HG02759 (cell line): ENCODE measurements at regions not wholly inside any gene's neighbourhood (a gene's known extent, or its start where the extent isn't known, plus 50 kb on each side); places are given as distances from the start of the nearest gene placed in this dataset.

Experiments
- ATAC-seq: cut with Tn5 transposase; IDR thresholded peaks from one replicate; pipeline ENCODE4 v1.9.1; 2021; ENCODE audit warnings: mild to moderate bottlenecking, moderate library complexity; ENCODE audit not compliant: unreplicated experiment

DNA sequence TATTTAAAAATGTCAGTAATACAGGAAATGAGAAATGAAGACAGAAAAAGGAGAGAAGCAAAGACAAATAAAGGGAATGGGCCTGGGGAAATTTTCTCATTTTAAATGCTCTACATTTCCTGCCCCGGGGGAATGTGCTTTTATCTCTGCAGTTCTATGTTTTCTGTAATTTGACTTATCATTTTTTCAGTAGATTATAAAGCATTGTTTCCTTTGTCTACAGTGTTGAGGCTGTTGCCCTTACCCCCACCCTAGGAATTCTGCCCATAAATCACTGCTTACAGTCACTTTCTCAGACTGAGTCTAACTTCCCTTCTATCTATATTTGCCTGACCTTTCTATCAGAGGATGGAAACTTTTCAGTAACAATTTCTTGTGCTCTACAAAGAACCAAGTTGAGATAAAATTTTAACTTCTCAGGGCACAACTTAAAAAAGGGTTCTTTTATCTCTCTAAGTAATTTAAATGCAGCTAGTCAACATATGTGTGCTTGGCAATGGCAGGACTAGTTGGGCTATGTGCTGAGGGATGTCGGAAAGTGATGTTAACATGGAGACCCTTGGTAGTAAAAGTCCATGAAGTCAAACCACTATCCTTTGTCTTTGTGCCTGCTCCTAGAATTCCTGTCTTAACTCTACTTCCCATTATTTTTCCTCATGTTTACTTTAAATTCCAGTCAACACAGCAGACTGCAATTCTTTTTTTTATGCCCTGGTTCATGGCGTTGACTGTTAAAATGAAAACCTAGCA, 146.5 kb upstream of the MMADHC start:
- ATAC-seq, result no peak

DNA sequence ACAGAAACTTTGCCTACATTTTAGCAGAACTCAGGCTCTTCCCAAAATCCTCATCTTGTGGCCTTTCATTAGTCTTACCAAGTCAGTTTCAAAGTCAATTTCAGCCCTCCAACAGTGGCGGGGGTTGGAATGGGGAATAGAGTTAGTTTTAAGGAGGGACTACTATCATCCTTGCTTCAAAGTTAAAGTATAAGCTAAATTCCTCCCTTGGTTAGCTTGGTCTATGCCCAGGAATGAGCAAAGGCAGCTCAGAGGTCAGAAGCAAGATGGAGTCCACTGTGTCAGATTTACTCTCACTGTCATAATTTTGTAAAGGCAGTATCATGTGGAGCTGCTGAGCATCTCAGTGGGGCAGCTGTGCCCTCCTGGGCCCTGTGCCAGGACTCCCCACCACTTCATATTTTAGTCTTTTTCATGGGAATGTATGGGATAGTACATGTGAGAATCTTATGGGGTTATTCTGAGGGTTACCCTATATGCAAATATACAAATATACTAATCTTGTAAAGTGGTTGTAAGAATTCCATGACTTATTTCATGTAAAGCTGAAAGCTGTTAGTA, 145.2 kb upstream of the MMADHC start:
- ATAC-seq, result no peak

DNA sequence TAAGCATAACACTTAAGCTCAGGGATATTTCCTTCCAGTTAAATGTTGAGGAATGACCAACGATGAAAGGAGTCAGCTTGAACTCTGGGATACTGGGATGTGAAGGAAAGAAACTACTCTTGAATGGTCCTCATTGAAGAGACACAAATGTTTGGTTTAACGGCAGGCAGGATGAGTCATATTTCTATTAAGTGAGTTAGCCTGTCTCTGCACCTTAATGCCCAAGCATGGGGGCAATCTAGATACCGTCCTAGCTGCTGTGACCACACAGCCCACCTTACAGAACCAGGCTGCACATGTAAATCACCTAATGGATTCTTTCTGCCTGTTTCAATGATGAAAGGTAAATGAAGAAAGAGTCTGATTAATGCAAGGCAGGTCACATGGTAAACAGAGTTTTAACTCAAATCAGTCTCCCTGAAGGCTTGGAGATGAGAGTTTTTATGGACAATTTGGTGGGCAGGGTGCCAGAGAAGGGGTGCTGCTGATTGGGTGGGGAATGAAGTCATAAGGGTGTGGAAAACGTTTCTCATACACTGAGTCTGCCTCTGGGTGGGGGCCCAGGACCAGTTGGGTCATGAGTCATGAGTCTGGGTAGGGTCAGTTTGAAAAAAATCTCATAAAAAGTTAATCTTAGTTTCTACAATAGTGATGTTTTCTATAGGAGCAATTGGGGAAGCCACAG, 144.6 kb upstream of the MMADHC start:
- ATAC-seq, result no peak

DNA sequence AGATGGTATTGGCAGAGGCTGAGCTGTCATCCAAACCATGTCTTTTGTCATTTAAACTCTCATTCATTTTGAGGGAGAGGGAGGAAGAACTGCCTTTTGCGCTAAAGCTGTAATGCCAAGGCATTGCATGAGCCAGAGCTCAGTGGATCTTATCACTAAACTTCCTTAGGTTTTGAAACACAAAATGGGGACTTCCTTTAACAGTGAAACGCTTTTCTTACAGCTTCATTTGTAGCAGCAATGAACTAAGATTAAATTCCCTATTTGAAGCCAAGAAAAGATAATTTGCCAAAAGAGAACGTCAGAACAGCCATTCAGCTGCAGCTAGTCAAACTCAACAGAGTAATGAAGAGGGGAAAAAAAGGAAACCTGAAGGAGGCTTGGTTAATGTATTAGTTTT, 143.5 kb upstream of the MMADHC start:
- no peak for ATAC-seq

DNA sequence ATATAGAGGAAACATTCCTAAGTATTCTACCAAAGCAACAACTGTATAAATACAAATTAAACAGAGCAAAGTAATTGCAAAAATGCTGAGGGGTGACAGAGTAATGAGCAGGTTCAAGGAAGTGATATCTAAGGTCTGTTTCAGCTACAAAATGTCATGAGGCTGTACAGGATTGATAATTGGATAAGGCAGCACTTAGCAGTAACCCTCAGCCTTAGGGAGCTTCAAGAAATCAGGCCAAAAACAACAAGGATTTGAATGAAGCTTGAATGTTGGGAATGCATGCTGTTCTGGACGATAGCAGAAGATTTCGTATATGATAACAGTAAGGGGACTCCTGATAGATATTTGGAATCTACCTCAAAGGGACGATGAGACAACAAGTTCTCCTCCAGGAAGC, 142.0 kb upstream of the MMADHC start:
- ATAC-seq, result no peak

DNA sequence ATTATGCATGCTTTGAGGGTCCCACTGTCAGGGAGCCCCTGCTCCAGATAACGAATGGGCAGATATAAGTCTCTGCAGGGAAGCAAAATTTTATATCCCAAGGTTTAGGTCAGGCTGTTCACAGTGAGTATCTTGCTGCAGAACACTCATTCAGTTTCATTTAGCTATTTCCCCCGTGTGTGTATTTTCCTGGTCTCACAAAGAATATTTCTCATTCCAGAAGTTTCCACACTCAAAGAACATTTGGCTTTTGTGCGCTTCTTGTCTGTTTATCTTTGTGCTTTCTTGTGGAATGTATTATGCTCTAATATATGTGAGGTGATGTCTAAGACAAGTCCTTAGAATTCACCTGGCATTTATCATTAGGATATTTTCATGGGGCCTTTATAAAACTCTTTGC, 140.4 kb upstream of the MMADHC start:
- no peak for ATAC-seq

DNA sequence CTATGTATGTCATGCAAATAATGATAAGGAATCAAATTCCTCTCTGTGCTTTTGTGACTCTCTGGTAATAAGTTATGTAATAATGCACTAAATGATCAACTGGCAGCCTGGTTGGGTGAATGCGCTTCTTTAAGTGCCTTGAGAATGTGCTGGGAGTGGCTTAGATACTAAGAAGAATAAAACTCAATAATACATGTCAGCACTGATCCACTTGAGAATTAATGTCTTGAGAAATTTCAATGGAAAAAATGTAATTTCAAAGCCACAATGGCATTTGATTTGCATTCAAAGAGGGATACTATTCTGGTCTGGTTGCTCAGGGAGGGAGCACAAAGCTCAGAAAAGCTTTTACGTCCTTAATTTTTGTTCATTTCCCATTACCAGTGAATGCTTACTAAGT, 137.7 kb upstream of the MMADHC start:
- ATAC-seq, result no peak

DNA sequence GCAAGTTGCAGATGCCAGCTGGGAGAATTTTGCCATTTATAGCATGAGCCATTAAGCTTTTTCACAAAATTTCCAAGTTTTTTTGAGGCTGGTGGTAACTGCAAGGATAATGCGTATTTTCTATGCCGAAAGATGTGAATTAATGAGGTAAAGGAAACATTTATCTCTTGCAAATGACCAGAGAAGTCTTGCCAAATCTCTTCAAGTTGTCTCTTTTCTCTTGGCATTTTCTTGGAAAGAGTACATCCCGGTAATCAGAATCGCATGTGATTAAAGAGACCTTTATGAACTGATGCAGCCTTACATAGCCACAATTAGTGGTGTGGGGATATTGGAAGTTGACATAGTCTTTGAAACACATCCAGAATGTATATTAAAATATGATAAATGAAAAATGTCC, 136.5 kb upstream of the MMADHC start:
- no peak for ATAC-seq

DNA sequence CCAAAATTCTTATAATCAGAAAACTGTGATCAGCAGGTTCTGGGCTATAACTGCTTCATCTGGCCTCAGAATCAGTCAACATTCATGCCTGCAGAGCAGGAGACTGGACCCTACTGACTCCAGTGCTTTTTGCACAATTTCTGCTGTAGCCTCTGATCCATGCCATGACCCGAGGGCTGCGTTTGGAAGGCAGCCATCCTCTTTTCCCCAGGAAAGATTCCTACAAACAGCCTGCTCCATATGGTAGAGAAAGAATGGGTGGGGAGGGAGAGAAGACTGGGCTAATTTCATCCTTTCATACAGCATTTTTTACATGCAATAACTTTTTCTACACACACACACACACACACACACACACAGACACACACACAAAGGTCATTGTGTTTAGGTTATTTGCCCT, 133.0 kb upstream of the MMADHC start:
- no peak for ATAC-seq

DNA sequence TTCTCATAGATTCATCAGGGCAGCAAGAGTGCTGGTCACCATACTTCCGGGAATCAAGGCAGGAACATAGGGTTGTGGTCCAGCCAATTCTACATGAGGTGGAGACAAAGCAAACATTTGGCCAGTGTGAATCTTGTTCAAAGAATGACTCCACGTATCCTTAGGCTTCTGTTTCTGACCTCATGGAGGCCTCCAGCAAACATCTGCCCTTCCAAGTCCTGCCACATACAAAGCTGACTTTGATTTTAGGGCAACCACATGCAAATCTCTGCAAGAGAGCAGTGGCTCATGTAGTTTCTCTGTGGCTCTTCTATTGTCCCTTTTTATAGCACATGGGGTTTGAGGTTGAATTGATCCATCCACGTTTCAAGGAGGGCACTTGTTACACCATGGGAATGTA, 132.1 kb upstream of the MMADHC start:
- ATAC-seq, result no peak

DNA sequence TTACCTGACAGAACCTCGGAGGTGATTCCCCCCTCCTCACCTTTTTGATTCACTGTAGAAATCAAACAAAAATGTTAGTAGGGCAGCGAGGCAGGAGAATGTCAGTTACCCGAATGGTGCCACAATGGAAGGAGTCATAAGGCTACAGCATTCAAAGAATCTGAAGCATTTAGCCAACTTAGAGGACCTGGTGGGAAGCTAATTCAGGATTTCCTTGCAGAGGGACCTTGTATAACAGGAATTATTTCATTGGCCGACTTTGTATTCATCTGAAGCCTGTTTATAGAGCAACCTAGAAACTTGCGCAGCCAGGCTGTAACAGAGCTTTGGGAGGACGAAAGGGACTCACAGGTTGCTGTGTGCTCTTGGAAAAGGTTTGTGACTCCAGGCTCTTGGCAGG, 129.1 kb upstream of the MMADHC start:
- no peak for ATAC-seq

DNA sequence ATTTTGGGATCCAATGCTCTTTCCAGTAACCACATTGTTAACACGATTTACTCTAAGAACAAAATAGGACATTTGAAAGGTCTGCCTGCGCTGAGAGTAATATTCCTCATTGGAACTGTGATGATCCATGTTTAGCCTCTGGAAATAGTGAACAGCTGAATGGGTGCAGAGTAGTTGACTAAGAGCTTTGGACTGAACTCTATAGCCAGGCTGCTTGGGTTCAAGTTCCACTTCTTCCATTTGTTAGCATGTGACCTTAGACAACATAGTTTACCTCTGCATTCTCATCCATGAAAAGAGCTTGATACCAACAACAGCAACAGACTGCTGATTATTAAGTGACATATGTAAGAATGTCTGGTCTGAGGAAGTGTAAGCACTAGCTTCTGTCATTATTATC, 128.3 kb upstream of the MMADHC start:
- no peak for ATAC-seq

DNA sequence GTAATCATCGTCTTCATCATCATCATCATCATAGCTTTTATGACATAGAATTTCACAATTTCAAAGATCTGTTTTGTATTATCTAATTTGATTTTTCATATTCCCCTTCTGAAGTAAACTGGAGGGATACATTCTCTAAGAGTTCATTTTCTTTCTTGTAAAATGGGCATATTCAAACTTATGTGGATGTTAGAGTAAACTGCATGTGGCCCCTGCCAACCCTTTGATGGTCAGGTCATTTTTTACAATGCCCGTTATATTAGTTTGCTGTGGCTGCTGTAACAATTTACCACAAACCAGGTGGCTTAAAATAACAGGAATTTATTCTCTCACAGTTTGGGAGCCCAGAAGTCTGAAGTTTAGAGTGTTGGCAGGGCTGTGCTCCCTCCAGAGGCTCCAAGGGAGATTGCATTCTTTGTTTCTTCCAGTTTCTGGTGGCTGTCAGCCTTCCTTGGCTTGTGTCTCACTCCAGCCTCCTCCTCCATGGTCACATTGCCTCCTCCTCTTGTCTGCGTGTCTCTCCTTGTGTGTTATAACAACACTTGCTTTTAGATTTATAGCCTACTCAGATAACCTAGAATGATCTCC, 127.5 kb upstream of the MMADHC start:
- peak; percentile 62 for ATAC-seq

DNA sequence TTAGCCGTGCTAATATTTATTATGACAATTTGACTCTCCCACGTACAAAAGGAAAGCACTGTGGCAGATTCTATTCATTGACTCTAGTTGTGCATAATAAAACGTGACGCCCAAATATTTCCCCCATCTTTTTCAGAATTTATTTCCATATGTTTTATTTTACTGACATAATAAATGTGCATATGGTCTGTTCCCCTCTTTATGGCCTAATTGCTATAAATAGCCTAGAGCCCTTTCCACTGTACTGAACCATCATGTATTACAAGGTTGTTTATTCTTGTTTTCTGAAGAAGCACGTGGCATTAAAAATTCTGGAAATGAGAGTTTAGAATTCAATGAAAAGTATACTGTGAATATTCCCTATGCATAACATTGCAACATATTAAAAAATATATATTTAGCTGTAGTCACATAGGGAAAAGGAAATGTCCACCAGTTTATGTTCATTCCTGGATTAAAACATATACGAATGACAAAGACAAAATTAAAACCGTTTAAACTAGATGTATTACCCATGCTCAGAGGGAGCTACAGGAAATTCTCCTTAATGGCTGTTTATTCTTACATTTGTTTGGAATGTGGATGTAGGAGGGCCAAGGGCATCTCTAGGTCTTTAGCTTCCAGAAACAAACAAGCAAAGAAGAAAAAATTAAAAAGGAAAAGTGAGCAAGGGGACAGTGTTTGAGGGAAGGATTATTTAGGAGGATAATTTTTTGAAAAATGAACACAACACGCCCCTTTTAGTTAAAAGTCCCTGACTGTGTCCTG, 122.1 kb upstream of the MMADHC start:
- no peak for ATAC-seq

DNA sequence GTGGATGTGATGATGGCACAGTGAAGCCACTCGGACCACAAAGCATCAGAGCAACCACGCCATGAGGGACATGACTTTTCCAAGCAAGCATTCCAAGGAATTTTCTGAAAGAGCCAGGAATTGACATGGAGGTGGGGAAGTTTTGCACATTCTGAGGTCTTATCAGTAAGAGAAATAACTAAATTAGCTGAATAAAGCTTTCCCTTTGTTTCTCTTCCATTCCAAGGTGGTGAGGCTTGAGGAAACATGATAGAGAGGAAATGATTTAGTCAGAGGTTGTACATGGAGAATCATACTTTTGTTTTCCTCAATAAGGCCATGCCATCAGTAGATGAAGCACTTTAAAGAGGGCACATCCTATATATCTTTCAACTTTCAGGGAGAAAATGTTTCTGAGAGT, 115.7 kb upstream of the MMADHC start:
- no peak for ATAC-seq

DNA sequence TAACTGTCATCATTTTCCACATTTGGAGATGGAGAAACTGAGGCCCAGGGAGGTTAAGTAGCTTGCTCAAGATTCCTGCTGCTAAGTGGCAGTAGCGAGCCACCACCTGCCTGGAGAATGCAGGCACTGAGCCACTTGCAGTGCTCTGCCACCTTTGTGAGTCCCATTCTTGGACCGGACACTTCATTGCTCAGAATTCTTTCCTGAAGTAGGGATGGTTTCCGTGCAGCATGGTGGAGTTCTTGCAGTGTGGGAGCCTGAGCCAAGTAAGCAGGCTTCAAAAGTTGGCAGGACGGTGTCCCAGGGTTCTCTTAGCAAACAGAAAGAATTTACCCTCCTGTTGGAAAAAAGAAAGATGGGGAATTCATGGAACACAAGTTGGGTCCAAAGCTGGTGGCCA, 115.0 kb upstream of the MMADHC start:
- ATAC-seq, result no peak

DNA sequence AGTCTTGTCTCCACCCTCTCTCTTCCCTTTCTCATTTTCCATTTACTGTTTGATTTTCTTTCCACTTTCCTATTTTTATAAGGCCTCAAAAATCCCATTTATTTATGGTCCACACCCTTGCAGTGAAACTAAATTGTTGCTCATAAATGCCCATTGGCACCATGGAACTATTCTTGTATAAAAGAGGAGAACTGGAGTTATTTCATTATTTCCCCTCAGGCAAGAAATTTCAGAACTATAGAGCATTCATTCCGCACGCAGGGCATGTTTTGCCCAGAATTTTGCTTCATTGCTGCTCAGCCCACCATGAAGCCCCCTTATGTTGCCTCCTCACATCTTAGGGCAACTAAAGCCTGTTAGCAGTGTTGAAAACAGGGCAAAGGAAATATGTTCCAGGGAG, 113.7 kb upstream of the MMADHC start:
- no peak for ATAC-seq

DNA sequence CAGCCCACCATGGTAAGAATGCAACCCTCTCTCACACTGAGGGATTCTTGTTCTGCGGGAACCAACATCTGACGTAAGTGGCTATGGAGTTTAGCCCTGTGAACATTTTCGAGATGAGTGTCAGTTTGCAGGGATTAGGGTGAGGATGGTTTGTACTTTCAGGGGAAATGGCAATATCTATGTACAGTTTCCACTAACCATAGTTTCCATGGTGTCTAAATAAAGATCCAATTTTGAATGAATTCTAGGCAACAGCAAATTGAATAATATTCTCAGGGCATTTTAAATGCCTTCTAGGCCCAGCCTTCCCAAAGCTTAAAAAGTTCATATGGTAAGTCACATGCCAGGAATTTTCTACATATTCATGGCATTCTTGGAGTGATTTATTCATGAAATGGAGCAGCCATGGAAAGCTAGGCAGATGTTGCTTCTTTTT, 105.4 kb upstream of the MMADHC start:
- no peak for ATAC-seq

DNA sequence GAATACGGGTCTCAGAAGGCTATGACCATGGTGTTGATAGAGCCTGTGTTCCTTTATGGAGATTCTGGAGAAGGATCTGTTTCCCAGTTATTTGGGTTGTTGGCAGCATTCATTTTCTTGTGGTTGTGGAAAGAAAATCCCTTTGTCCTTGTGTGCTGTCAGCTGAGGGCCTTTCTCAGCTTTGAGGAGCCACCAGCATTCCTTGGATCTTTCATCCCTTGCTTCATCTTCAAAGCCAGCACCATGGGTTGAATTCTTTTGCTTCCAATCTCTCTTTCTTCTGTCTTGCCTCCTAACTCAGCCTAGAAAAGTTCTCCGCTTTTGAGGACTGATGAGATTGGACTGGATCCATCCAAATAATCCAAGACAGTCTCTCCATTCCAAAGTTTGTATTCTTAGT, 103.2 kb upstream of the MMADHC start:
- ATAC-seq, result no peak

DNA sequence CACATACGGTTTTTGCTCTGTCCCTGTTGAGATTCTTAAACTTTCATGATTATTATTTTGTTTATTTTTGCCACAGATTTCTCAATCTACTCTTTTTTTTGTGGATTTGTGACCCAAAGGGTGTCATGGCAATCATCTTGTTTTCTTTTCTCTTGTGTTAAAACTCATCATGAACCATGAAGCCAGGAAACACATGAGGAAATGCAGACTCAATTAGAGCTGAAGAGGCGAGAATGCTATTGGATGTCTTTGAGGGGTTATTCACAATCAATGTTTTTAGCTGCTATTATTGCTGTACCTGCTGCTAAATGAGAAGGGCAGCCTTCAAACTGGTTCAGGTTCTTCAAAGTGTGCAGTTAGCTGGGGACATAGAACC, 99.5 kb upstream of the MMADHC start:
- ATAC-seq, result no peak
